ENCODE measurements at regions not wholly inside any gene's neighbourhood (a gene's known extent, or its start where the extent isn't known, plus 50 kb on each side); places are given as distances from the start of the nearest gene placed in this dataset.

- TF ChIP-seq CTCF (IDR thresholded peaks at IDR 0.05; ENCODE audit: control extremely low read depth, extremely low read depth, low read depth, missing control alignments), result no peak
- CTCF ChIA-PET, result no interaction called here
- DNase-seq (ENCODE audit: extremely low spot score), result no peak
- POLR2A ChIA-PET, result no interaction called here
Measured at GRCh38 chrX:36436361-36436760, 516.8 kb downstream of the CFAP47 start.

- CTCF ChIA-PET, result no interaction called here
- TF ChIP-seq CTCF (IDR thresholded peaks at IDR 0.05; ENCODE audit: control extremely low read depth, extremely low read depth, low read depth, missing control alignments), result no peak
- no peak for DNase-seq (ENCODE audit: extremely low spot score)
- POLR2A ChIA-PET, result no interaction called here
Measured at GRCh38 chrX:36443007-36443406, 523.5 kb downstream of the CFAP47 start.

GRCh38 chrX:36445566-36445965, 526.0 kb downstream of the CFAP47 start:
- DNase-seq (ENCODE audit: extremely low spot score), result no peak
- ChIA-PET CTCF (no interaction called here), POLR2A (no interaction called here)
- TF ChIP-seq CTCF (IDR thresholded peaks at IDR 0.05; ENCODE audit: control extremely low read depth, extremely low read depth, low read depth, missing control alignments), result no peak

- no peak for DNase-seq (ENCODE audit: extremely low spot score)
- no peak for TF ChIP-seq CTCF (IDR thresholded peaks at IDR 0.05; ENCODE audit: control extremely low read depth, extremely low read depth, low read depth, missing control alignments)
- POLR2A ChIA-PET, result no interaction called here
- CTCF ChIA-PET, result no interaction called here
Measured at GRCh38 chrX:36462142-36462541, 542.6 kb downstream of the CFAP47 start.

GRCh38 chrX:36480441-36480990, 527.6 kb upstream of the FAM47C start:
- no peak for DNase-seq (ENCODE audit: extremely low spot score)
- CTCF ChIA-PET, result no interaction called here
- POLR2A ChIA-PET, result no interaction called here
- TF ChIP-seq CTCF (IDR thresholded peaks at IDR 0.05; ENCODE audit: control extremely low read depth, extremely low read depth, low read depth, missing control alignments), result no peak

GRCh38 chrX:36501169-36501702, 506.9 kb upstream of the FAM47C start:
- no peak for DNase-seq (ENCODE audit: extremely low spot score)
- ChIA-PET CTCF (no interaction called here), POLR2A (no interaction called here)
- no peak for TF ChIP-seq CTCF (IDR thresholded peaks at IDR 0.05; ENCODE audit: control extremely low read depth, extremely low read depth, low read depth, missing control alignments)

GRCh38 chrX:36504625-36505024, 503.5 kb upstream of the FAM47C start:
- ChIA-PET CTCF (no interaction called here), POLR2A (no interaction called here)
- no peak for DNase-seq (ENCODE audit: extremely low spot score)
- no peak for TF ChIP-seq CTCF (IDR thresholded peaks at IDR 0.05; ENCODE audit: control extremely low read depth, extremely low read depth, low read depth, missing control alignments)

Measured in GM10248 (cell line).